GM23338 (cell line): ENCODE measurements at regions not wholly inside any gene's neighbourhood (a gene's known extent, or its start where the extent isn't known, plus 50 kb on each side); places are given as distances from the start of the nearest gene placed in this dataset.

Source experiments
- ATAC-seq: fragments of 200-7000 bp; cut with Tn5 transposase; 3 replicates; pipeline ENCODE4 v1.9.1; 2020
- DNase-seq: peaks from one replicate; pipeline ENCODE4 v3.0.0-alpha.2; 2015; ENCODE audit warnings: low spot score
- H2AFZ ChIP-seq: fragments of 200-600 bp; sonication (generic); 2 replicates; pipeline ENCODE4 v1.8.0; 2016; ENCODE audit warnings: antibody characterized with exemption, mild to moderate bottlenecking, moderate library complexity
- H3F3A ChIP-seq: fragments of 200-600 bp; sonication (generic); replicated peaks from 2 replicates; pipeline ENCODE4 v1.8.0; 2017; ENCODE audit warnings: antibody characterized with exemption, mixed run types, low read depth
- H3K27ac ChIP-seq: fragments of 200-600 bp; sonication (generic); 2 replicates; pipeline ENCODE4 v1.6.1; 2016; ENCODE audit warnings: low read depth
- H3K27me3 ChIP-seq: fragments of 200-600 bp; sonication (generic); 2 replicates; pipeline ENCODE4 v1.8.0; 2016; ENCODE audit warnings: mild to moderate bottlenecking, mixed run types, moderate library complexity; ENCODE audit not compliant: insufficient read depth
- H3K36me3 ChIP-seq: fragments of 200-600 bp; sonication (generic); 2 replicates; pipeline ENCODE4 v1.8.0; 2016; ENCODE audit warnings: mild to moderate bottlenecking; ENCODE audit not compliant: insufficient read depth
- H3K4me1 ChIP-seq: fragments of 200-600 bp; sonication (generic); 2 replicates; pipeline ENCODE4 v1.8.0; 2016; ENCODE audit warnings: mild to moderate bottlenecking, moderate library complexity; ENCODE audit not compliant: insufficient read depth
- H3K4me2 ChIP-seq: fragments of 200-600 bp; sonication (generic); 2 replicates; pipeline ENCODE4 v1.7.1; 2017; ENCODE audit warnings: mixed run types
- H3K4me3 ChIP-seq: fragments of 200-600 bp; sonication (generic); 2 replicates; pipeline ENCODE4 v1.6.1; 2016; ENCODE audit warnings: mixed run types
- H3K79me2 ChIP-seq: fragments of 200-600 bp; sonication (generic); replicated peaks from 2 replicates; pipeline ENCODE4 v1.8.0; 2017; ENCODE audit warnings: mild to moderate bottlenecking; ENCODE audit not compliant: insufficient read depth
- H3K9me2 ChIP-seq: fragments of 200-600 bp; sonication (generic); 2 replicates; pipeline ENCODE4 v1.8.0; 2017; ENCODE audit not compliant: insufficient read depth
- H4K20me1 ChIP-seq: fragments of 200-600 bp; sonication (generic); replicated peaks from 2 replicates; pipeline ENCODE4 v1.8.0; 2017; ENCODE audit warnings: mild to moderate bottlenecking; ENCODE audit not compliant: insufficient read depth
- H3K27ac Mint-ChIP-seq: 2 replicates; pipeline ENCODE4 v1.8.0; 2020; ENCODE audit warnings: inconsistent platforms, mild to moderate bottlenecking, moderate library complexity, mixed read lengths
- H3K27me3 Mint-ChIP-seq: 3 replicates; pipeline ENCODE4 v1.8.0; 2022; ENCODE audit warnings: low read depth, mild to moderate bottlenecking, moderate library complexity, mixed read lengths, inconsistent platforms; ENCODE audit not compliant: insufficient read depth, poor library complexity
- H3K36me3 Mint-ChIP-seq: 3 replicates; pipeline ENCODE4 v1.8.0; 2021; ENCODE audit warnings: low read depth, mild to moderate bottlenecking, inconsistent platforms, moderate library complexity, mixed read lengths
- H3K4me1 Mint-ChIP-seq: 3 replicates; pipeline ENCODE4 v1.8.0; 2020; ENCODE audit warnings: mild to moderate bottlenecking, inconsistent platforms, mixed read lengths
- H3K4me3 Mint-ChIP-seq: 3 replicates; pipeline ENCODE4 v1.8.0; 2021; ENCODE audit warnings: moderate library complexity, mild to moderate bottlenecking, inconsistent platforms, mixed read lengths
- H3K9me3 Mint-ChIP-seq: 3 replicates; pipeline ENCODE4 v1.8.0; 2020; ENCODE audit warnings: moderate library complexity, mild to moderate bottlenecking, inconsistent platforms, mixed read lengths
- CREB1 ChIP-seq: fragments of 250-450 bp; sonication (Bioruptor Pico); IDR thresholded peaks from 2 replicates; pipeline ENCODE4 v1.5.0; 2020; ENCODE audit warnings: low read depth, mild to moderate bottlenecking, moderate library complexity
- EZH2 ChIP-seq: fragments of 200-600 bp; sonication (generic); IDR thresholded peaks from one replicate; pipeline ENCODE4 v1.8.0; 2017; ENCODE audit warnings: antibody characterized with exemption, mild to moderate bottlenecking, low read depth; ENCODE audit not compliant: unreplicated experiment
- EZH2phosphoT487 ChIP-seq: fragments of 200-600 bp; sonication (generic); IDR thresholded peaks from one replicate; pipeline ENCODE4 v1.8.1; 2018; ENCODE audit warnings: antibody characterized with exemption; ENCODE audit not compliant: unreplicated experiment
- JUNB ChIP-seq: IDR thresholded peaks from one replicate; pipeline ENCODE4 v1.6.1; 2016; ENCODE audit warnings: antibody characterized with exemption; ENCODE audit not compliant: unreplicated experiment
- POLR2AphosphoS5 ChIP-seq: IDR thresholded peaks from 2 replicates; pipeline ENCODE4 v1.6.1; 2016; ENCODE audit warnings: antibody characterized with exemption, low read depth
- REST ChIP-seq: IDR thresholded peaks from one replicate; pipeline ENCODE4 v1.6.1; 2018; ENCODE audit warnings: antibody characterized with exemption; ENCODE audit not compliant: unreplicated experiment
- STAT1 ChIP-seq: IDR thresholded peaks from one replicate; pipeline ENCODE4 v1.6.1; 2016; ENCODE audit warnings: antibody characterized with exemption; ENCODE audit not compliant: unreplicated experiment
- ZNF114 ChIP-seq: fragments of 250-450 bp; sonication (Bioruptor Pico); IDR thresholded peaks from 2 replicates; pipeline ENCODE4 v1.5.0; 2020; ENCODE audit warnings: mild to moderate bottlenecking, moderate library complexity
- ZNF331 ChIP-seq: fragments of 250-450 bp; sonication (Bioruptor Pico); IDR thresholded peaks from 2 replicates; pipeline ENCODE4 v1.5.0; 2020; ENCODE audit warnings: low read depth, mild to moderate bottlenecking, moderate library complexity
- ZNF462 ChIP-seq: fragments of 250-450 bp; sonication (Bioruptor Pico); IDR thresholded peaks from 2 replicates; pipeline ENCODE4 v1.5.0; 2020; ENCODE audit warnings: mild to moderate bottlenecking, moderate library complexity
- TF ChIP-seq, protein P1 (sequence below): IDR thresholded peaks from 2 replicates; pipeline ENCODE4 v1.6.1; 2016; ENCODE audit warnings: antibody characterized with exemption

DNA sequence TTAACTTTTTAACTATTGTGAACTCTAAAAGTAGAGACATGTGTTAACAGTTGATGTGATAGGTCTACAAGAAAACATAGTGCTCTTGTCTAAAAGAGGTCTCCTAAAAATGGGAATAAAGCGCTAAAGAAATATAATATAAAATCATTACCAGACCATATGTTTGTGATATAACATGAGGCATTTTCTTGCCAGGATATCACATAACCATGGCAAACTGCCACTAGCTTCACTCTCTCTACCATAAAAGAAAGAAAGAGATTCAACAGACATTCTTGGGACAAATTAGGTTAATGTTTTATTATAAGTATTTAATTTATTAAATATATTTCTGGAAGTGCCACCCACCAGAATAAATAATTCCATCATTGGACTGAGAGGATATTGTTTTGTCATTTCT, 115.0 kb downstream of the TMEM26 start (continued):
- TF ChIP-seq REST: no peak
- no peak for TF ChIP-seq STAT1

DNA sequence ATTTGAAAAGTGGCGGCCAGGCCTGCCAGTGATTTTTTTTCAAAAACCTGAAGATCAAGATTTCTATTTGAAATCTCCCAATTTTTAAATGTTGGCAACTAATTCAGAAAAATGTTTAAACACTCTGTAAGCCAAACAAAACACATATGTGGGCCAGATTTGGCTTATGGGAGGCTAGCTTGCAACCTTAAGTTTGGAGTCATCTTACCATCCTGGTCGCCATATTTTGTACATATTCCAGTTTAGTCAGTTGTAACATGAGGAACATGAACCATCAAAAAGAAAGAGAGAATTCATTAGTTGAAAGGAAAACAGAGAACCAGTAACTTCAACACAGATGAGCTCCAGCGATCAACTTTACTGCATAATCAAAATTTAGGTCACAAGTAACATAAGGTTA, 115.4 kb downstream of the TMEM26 start:
- H3K4me1 ChIP-seq: no peaks in the 10 kb centered on the region
- no peaks in the 10 kb centered on the region for H3K27me3 ChIP-seq
- DNase-seq (no peak), ATAC-seq (no peak)
- Mint-ChIP-seq H3K9me3 (no peaks in the 10 kb centered on the region), H3K36me3 (no peaks in the 10 kb centered on the region), H3K4me1 (no peaks in the 10 kb centered on the region), H3K4me3 (no peak overlapping the region), H3K27me3 (no peaks in the 10 kb centered on the region), H3K27ac (no peak overlapping the region)
- no peak overlapping the region for H3K4me2 ChIP-seq
- H3F3A ChIP-seq: no peaks in the 10 kb centered on the region
- no peak overlapping the region for H3K4me3 ChIP-seq
- no peaks in the 10 kb centered on the region for H4K20me1 ChIP-seq
- H3K79me2 ChIP-seq: no peaks in the 10 kb centered on the region
- H2AFZ ChIP-seq: no peak overlapping the region
- no peaks in the 10 kb centered on the region for H3K36me3 ChIP-seq
- no peak overlapping the region for H3K27ac ChIP-seq
- no peaks in the 10 kb centered on the region for H3K9me2 ChIP-seq
- no peak for TF ChIP-seq REST
- no peak for TF ChIP-seq JUNB
- TF ChIP-seq ZNF462 (CRISPR knock-in tag): no peak
- TF ChIP-seq STAT1: no peak
- no peak for TF ChIP-seq ZNF114 (CRISPR knock-in tag)
- TF ChIP-seq CREB1 (CRISPR knock-in tag): no peak
- no peak for TF ChIP-seq EZH2
- no peak for TF ChIP-seq POLR2AphosphoS5
- TF ChIP-seq ZNF331 (CRISPR knock-in tag): no peak
- TF ChIP-seq, protein P1, sequence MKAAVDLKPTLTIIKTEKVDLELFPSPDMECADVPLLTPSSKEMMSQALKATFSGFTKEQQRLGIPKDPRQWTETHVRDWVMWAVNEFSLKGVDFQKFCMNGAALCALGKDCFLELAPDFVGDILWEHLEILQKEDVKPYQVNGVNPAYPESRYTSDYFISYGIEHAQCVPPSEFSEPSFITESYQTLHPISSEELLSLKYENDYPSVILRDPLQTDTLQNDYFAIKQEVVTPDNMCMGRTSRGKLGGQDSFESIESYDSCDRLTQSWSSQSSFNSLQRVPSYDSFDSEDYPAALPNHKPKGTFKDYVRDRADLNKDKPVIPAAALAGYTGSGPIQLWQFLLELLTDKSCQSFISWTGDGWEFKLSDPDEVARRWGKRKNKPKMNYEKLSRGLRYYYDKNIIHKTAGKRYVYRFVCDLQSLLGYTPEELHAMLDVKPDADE: no peak
- TF ChIP-seq EZH2phosphoT487: no peak
